GM12878 (cell line): ENCODE measurements at regions not wholly inside any gene's neighbourhood (a gene's known extent, or its start where the extent isn't known, plus 50 kb on each side); places are given as distances from the start of the nearest gene placed in this dataset.

Source experiments
- ATF7 ChIP-seq: fragments of 450-650 bp; IDR thresholded peaks from 2 replicates; pipeline ENCODE4 v1.6.1; 2016; ENCODE audit warnings: low read depth, mild to moderate bottlenecking
- BMI1 ChIP-seq: fragments of 450-650 bp; IDR thresholded peaks from 2 replicates; pipeline ENCODE4 v1.6.1; 2016; ENCODE audit warnings: mild to moderate bottlenecking, moderate library complexity, borderline replicate concordance
- CBFB ChIP-seq: IDR thresholded peaks from 2 replicates; pipeline ENCODE4 v1.6.1; 2016; ENCODE audit warnings: antibody characterized with exemption, low read depth
- CBX5 ChIP-seq: sonication (generic); IDR thresholded peaks from 2 replicates; pipeline ENCODE4 v1.6.1; 2016; ENCODE audit warnings: low read depth, moderate library complexity, mild to moderate bottlenecking, inconsistent platforms
- CHD2 ChIP-seq: IDR thresholded peaks from 2 replicates; pipeline ENCODE4 v1.6.1; 2011; ENCODE audit warnings: low read depth, low read length, improper control_type of control experiment, borderline replicate concordance
- CHD4 ChIP-seq: fragments of 200-600 bp; sonication (generic); IDR thresholded peaks from 2 replicates; pipeline ENCODE4 v1.6.1; 2016; ENCODE audit warnings: mild to moderate bottlenecking
- ETV6 ChIP-seq, 2 experiments: fragments of 450-650 bp in 1 of 2; IDR thresholded peaks in 1 of 2; conservative IDR thresholded peaks in 1 of 2; 2 replicates each; pipeline ENCODE4 v1.6.1; 2014; ENCODE audit warnings: antibody characterized with exemption in 1 of 2, borderline replicate concordance in 1 of 2, low read depth in 1 of 2, mild to moderate bottlenecking in 1 of 2, moderate library complexity in 1 of 2
- IKZF2 ChIP-seq, 2 experiments: fragments of 450-650 bp; IDR thresholded peaks; 2 replicates each; pipeline ENCODE4 v1.6.1; 2017; ENCODE audit warnings: mild to moderate bottlenecking in 2 of 2, moderate library complexity in 2 of 2
- MEF2A ChIP-seq: IDR thresholded peaks from 2 replicates; pipeline ENCODE4 v1.6.1; 2011; ENCODE audit warnings: low read depth, mild to moderate bottlenecking, low read length, moderate library complexity; ENCODE audit not compliant: insufficient read depth
- NR2C1 ChIP-seq: fragments of 450-650 bp; IDR thresholded peaks from 2 replicates; pipeline ENCODE4 v1.6.1; 2017; ENCODE audit warnings: antibody characterized with exemption, mild to moderate bottlenecking, moderate library complexity
- POLR2AphosphoS2 ChIP-seq: IDR thresholded peaks from 2 replicates; pipeline ENCODE4 v1.6.1; 2011; ENCODE audit warnings: low read depth, mild to moderate bottlenecking, low read length, improper control_type of control experiment, moderate library complexity
- POU2F2 ChIP-seq: IDR thresholded peaks from 3 replicates; pipeline ENCODE4 v1.6.1; 2011; ENCODE audit warnings: low read depth, mild to moderate bottlenecking, low read length, borderline replicate concordance
- RAD21 ChIP-seq: IDR thresholded peaks from 2 replicates; pipeline ENCODE4 v1.6.1; 2011; ENCODE audit warnings: mild to moderate bottlenecking, low read depth, low read length, moderate library complexity; ENCODE audit not compliant: insufficient read depth
- RBBP5 ChIP-seq: fragments of 200-600 bp; sonication (generic); conservative IDR thresholded peaks from 2 replicates; pipeline ENCODE4 v1.6.1; 2016
- RELA ChIP-seq: fragments of 450-650 bp; IDR thresholded peaks from 2 replicates; pipeline ENCODE4 v1.8.0; 2014; ENCODE audit warnings: borderline replicate concordance; ENCODE audit not compliant: partially characterized antibody
- TCF7 ChIP-seq: IDR thresholded peaks from 2 replicates; pipeline ENCODE4 v1.6.1; 2014; ENCODE audit warnings: antibody characterized with exemption, borderline replicate concordance
- ZNF217 ChIP-seq: fragments of 450-650 bp; IDR thresholded peaks from 2 replicates; pipeline ENCODE4 v1.6.1; 2017; ENCODE audit warnings: antibody characterized with exemption, mild to moderate bottlenecking
- ZSCAN29 ChIP-seq: fragments of 450-650 bp; IDR thresholded peaks from 2 replicates; pipeline ENCODE4 v1.6.1; 2017; ENCODE audit warnings: mild to moderate bottlenecking, moderate library complexity
- TF ChIP-seq, protein P1 (sequence below): IDR thresholded peaks from 2 replicates; pipeline ENCODE4 v1.6.1; 2012; ENCODE audit warnings: low read length, inconsistent platforms
- TF ChIP-seq, protein P2 (sequence below): fragments of 450-650 bp; IDR thresholded peaks from 2 replicates; pipeline ENCODE4 v1.6.1; 2017; ENCODE audit warnings: mild to moderate bottlenecking, moderate library complexity
- TF ChIP-seq, protein P3 (sequence below): fragments of 450-650 bp; IDR thresholded peaks from 2 replicates; pipeline ENCODE4 v1.6.1; 2018; ENCODE audit warnings: borderline replicate concordance, mild to moderate bottlenecking; ENCODE audit not compliant: partially characterized antibody
- TF ChIP-seq, protein P4 (sequence below): fragments of 450-650 bp; IDR thresholded peaks from 2 replicates; pipeline ENCODE4 v1.6.1; 2017; ENCODE audit warnings: mild to moderate bottlenecking

DNA sequence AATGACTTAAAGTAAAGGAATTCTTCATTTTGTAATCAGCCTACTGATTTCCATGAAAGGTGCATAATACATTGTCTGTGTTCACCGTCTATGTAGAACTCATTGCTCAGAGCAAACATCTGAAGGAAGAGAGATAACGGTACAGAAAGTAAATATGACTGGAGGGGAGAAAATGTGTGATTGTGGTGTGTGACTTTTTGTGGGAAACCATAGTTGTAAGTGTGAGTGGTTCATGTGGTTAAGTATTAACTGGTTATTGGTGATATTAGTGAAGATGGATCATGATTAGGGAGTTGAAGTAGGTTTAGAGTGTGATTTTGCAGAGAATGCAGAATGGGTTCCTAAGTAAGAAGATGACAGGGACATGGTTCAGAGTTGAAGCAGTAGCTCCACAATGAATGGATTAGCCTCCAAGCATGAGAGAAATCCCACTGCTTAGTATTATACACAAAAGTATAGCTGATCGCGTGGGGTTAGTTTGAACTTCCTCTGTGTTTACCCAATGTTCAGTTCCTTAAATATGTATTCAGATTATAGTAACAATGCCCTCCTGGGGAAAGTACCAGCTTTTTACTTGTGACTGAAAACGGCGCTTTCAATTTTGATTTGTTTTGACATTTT, 368.9 kb downstream of the UTRN start (continued):
- TF ChIP-seq MEF2A (peak; percentile 70), RBBP5 (no peak), IKZF2 (IDR thresholded peaks at IDR 0.05) (peak; percentile 63 to 83; a peak in 3 of 4 replicates), ATF7 (0 out of 2 replicates have a peak, but pooled peaks have one; percentile 26), ZSCAN29 (no peak), RAD21 (no peak), NR2C1 (no peak), RELA (peak; percentile 19), POLR2AphosphoS2 (no peak), TCF7 (no peak), CHD2 (no peak), ETV6 (conservative IDR thresholded peaks at IDR 0.05 in 1 of 2, IDR thresholded peaks at IDR 0.05 in 1 of 2; ENCODE audit: borderline replicate concordance in 1 of 2, low read depth in 1 of 2) (no peak), CBX5 (no peak), BMI1 (0 out of 2 replicates have a peak, but pooled peaks have one; percentile 33), ZNF217 (peak; percentile 76; the same call in 1 of the 2 replicates), CBFB (no peak), CHD4 (no peak), POU2F2 (0 out of 3 replicates have a peak, but pooled peaks have one; percentile 38)
- TF ChIP-seq, protein P1, sequence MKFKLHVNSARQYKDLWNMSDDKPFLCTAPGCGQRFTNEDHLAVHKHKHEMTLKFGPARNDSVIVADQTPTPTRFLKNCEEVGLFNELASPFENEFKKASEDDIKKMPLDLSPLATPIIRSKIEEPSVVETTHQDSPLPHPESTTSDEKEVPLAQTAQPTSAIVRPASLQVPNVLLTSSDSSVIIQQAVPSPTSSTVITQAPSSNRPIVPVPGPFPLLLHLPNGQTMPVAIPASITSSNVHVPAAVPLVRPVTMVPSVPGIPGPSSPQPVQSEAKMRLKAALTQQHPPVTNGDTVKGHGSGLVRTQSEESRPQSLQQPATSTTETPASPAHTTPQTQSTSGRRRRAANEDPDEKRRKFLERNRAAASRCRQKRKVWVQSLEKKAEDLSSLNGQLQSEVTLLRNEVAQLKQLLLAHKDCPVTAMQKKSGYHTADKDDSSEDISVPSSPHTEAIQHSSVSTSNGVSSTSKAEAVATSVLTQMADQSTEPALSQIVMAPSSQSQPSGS, result no peak; the same call in 1 of the 2 replicates
- TF ChIP-seq, protein P2, sequence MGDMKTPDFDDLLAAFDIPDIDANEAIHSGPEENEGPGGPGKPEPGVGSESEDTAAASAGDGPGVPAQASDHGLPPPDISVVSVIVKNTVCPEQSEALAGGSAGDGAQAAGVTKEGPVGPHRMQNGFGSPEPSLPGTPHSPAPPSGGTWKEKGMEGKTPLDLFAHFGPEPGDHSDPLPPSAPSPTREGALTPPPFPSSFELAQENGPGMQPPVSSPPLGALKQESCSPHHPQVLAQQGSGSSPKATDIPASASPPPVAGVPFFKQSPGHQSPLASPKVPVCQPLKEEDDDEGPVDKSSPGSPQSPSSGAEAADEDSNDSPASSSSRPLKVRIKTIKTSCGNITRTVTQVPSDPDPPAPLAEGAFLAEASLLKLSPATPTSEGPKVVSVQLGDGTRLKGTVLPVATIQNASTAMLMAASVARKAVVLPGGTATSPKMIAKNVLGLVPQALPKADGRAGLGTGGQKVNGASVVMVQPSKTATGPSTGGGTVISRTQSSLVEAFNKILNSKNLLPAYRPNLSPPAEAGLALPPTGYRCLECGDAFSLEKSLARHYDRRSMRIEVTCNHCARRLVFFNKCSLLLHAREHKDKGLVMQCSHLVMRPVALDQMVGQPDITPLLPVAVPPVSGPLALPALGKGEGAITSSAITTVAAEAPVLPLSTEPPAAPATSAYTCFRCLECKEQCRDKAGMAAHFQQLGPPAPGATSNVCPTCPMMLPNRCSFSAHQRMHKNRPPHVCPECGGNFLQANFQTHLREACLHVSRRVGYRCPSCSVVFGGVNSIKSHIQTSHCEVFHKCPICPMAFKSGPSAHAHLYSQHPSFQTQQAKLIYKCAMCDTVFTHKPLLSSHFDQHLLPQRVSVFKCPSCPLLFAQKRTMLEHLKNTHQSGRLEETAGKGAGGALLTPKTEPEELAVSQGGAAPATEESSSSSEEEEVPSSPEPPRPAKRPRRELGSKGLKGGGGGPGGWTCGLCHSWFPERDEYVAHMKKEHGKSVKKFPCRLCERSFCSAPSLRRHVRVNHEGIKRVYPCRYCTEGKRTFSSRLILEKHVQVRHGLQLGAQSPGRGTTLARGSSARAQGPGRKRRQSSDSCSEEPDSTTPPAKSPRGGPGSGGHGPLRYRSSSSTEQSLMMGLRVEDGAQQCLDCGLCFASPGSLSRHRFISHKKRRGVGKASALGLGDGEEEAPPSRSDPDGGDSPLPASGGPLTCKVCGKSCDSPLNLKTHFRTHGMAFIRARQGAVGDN, result no peak
- TF ChIP-seq, protein P3, sequence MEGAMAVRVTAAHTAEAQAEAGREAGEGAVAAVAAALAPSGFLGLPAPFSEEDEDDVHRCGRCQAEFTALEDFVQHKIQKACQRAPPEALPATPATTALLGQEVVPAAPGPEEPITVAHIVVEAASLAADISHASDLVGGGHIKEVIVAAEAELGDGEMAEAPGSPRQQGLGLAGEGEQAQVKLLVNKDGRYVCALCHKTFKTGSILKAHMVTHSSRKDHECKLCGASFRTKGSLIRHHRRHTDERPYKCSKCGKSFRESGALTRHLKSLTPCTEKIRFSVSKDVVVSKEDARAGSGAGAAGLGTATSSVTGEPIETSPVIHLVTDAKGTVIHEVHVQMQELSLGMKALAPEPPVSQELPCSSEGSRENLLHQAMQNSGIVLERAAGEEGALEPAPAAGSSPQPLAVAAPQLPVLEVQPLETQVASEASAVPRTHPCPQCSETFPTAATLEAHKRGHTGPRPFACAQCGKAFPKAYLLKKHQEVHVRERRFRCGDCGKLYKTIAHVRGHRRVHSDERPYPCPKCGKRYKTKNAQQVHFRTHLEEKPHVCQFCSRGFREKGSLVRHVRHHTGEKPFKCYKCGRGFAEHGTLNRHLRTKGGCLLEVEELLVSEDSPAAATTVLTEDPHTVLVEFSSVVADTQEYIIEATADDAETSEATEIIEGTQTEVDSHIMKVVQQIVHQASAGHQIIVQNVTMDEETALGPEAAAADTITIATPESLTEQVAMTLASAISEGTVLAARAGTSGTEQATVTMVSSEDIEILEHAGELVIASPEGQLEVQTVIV, result no peak
- TF ChIP-seq, protein P4, sequence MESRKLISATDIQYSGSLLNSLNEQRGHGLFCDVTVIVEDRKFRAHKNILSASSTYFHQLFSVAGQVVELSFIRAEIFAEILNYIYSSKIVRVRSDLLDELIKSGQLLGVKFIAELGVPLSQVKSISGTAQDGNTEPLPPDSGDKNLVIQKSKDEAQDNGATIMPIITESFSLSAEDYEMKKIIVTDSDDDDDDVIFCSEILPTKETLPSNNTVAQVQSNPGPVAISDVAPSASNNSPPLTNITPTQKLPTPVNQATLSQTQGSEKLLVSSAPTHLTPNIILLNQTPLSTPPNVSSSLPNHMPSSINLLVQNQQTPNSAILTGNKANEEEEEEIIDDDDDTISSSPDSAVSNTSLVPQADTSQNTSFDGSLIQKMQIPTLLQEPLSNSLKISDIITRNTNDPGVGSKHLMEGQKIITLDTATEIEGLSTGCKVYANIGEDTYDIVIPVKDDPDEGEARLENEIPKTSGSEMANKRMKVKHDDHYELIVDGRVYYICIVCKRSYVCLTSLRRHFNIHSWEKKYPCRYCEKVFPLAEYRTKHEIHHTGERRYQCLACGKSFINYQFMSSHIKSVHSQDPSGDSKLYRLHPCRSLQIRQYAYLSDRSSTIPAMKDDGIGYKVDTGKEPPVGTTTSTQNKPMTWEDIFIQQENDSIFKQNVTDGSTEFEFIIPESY, result no peak
